Caco-2 (cell line): ENCODE measurements at regions not wholly inside any gene's neighbourhood (a gene's known extent, or its start where the extent isn't known, plus 50 kb on each side); places are given as distances from the start of the nearest gene placed in this dataset.

Source experiments
- BruUV-seq: library from RNA; stranded (reverse); fragments of 400-500 nt; replicated peaks from 2 replicates; lab custom pipeline; 2021; lab: Mats Ljungman, UMichigan
- CTCF ChIA-PET: fragments of 300-600 bp; sonication (Branson Sonifier 250); formaldehyde crosslinking; loops from one replicate; lab custom pipeline; 2022; ENCODE audit warnings: antibody characterized with exemption; lab: Charles Lee
- POLR2A ChIA-PET: fragments of 300-600 bp; sonication (Branson Sonifier 250); formaldehyde crosslinking; loops from one replicate; lab custom pipeline; 2022; ENCODE audit warnings: antibody characterized with exemption; lab: Charles Lee
- DNase-seq, 2 experiments: peaks; one replicate each; pipeline versions ENCODE4 v3.0.0 to v3.0.0-alpha.2; 2020 to 2022
- H3K27me3 ChIP-seq: replicated peaks from 2 replicates; pipeline ENCODE4 v1.6.0; 2011; ENCODE audit warnings: low read length; ENCODE audit not compliant: control insufficient read depth, insufficient read depth
- H3K36me3 ChIP-seq: 2 replicates; pipeline ENCODE4 v1.5.1; 2011; ENCODE audit warnings: low read length; ENCODE audit not compliant: control insufficient read depth, insufficient read depth
- H3K4me1 ChIP-seq: fragments of 250-450 bp; sonication (Bioruptor Pico); 2 replicates; pipeline ENCODE4 v1.5.1; 2020; ENCODE audit warnings: mild to moderate bottlenecking
- H3K4me3 ChIP-seq: 2 replicates; pipeline ENCODE4 v1.5.1; 2011; ENCODE audit warnings: low read depth, mild to moderate bottlenecking, control low read depth, low read length
- H3K9me3 ChIP-seq: fragments of 250-450 bp; sonication (Bioruptor Pico); 2 replicates; pipeline ENCODE4 v1.5.1; 2020; ENCODE audit warnings: mild to moderate bottlenecking, moderate library complexity
- H3K27ac Mint-ChIP-seq: one replicate; pipeline ENCODE4 v1.8.0; 2022; ENCODE audit warnings: mixed read lengths; ENCODE audit not compliant: unreplicated experiment
- H3K27me3 Mint-ChIP-seq: one replicate; pipeline ENCODE4 v1.8.0; 2022; ENCODE audit warnings: mixed read lengths; ENCODE audit not compliant: insufficient read depth, unreplicated experiment
- H3K36me3 Mint-ChIP-seq: one replicate; pipeline ENCODE4 v1.8.0; 2022; ENCODE audit warnings: mild to moderate bottlenecking, mixed read lengths; ENCODE audit not compliant: insufficient read depth, unreplicated experiment
- H3K4me1 Mint-ChIP-seq: one replicate; pipeline ENCODE4 v1.8.0; 2022; ENCODE audit warnings: low read depth, mixed read lengths; ENCODE audit not compliant: unreplicated experiment
- H3K4me3 Mint-ChIP-seq: one replicate; pipeline ENCODE4 v1.8.0; 2022; ENCODE audit warnings: mild to moderate bottlenecking, moderate library complexity, mixed read lengths; ENCODE audit not compliant: unreplicated experiment
- H3K9me3 Mint-ChIP-seq: one replicate; pipeline ENCODE4 v1.8.0; 2022; ENCODE audit warnings: mixed read lengths; ENCODE audit not compliant: unreplicated experiment
- CTCF ChIP-seq, 2 experiments: fragments of 200-600 bp in 1 of 2; IDR thresholded peaks; 1 replicate in 1 of 2; 2 replicates in 1 of 2; pipeline versions ENCODE4 v1.5.1 to v1.8.0; 2011 to 2022; ENCODE audit warnings: antibody characterized with exemption in 1 of 2, control low read depth in 1 of 2, inconsistent platforms in 1 of 2, low read depth in 1 of 2, low read length in 1 of 2, mild to moderate bottlenecking in 1 of 2, moderate library complexity in 1 of 2; ENCODE audit not compliant: insufficient read depth in 1 of 2, severe bottlenecking in 1 of 2, unreplicated experiment in 1 of 2
- intact Hi-C: fragments of 100-400 bp; cut with micrococcal nuclease; formaldehyde crosslinking; loops from one replicate; pipeline ENCODE4 v1.10.0; 2022; ENCODE audit not compliant: unreplicated experiment

- no peak for TF ChIP-seq CTCF (IDR thresholded peaks at IDR 0.05; ENCODE audit: insufficient read depth in 1 of 2, low read depth in 1 of 2, low read length in 1 of 2, severe bottlenecking in 1 of 2, unreplicated experiment in 1 of 2)
- Histone ChIP-seq H3K9me3 (no peaks in the 10 kb centered on the region), H3K27me3 (no peaks in the 10 kb centered on the region), H3K4me3 (no peak overlapping the region), H3K4me1 (peaks cover 43% of the 10 kb centered on the region), H3K36me3 (no peaks in the 10 kb centered on the region)
- BruUV-seq: no TSS peak
- Mint-ChIP-seq H3K27me3 (no peaks in the 10 kb centered on the region), H3K27ac (no peak overlapping the region), H3K4me3 (no peak overlapping the region), H3K4me1 (peaks cover 41% of the 10 kb centered on the region), H3K36me3 (no peaks in the 10 kb centered on the region), H3K9me3 (no peaks in the 10 kb centered on the region)
- intact Hi-C loops: loop anchor here (5.0 kb wide), 1 partner anchor 108 kb away; no protein-coding TSS in a partner anchor
- ChIA-PET CTCF (interaction anchor here (0.6 to 1.0 kb wide), 3 partner anchors 17 to 185 kb away, joined by 3 read pairs; no protein-coding TSS in a partner anchor), POLR2A (no interaction called here)
- DNase-seq: no peak
Observed at GRCh38 chr2:71795486-71795885, 342.1 kb downstream of the DYSF start.

DNA sequence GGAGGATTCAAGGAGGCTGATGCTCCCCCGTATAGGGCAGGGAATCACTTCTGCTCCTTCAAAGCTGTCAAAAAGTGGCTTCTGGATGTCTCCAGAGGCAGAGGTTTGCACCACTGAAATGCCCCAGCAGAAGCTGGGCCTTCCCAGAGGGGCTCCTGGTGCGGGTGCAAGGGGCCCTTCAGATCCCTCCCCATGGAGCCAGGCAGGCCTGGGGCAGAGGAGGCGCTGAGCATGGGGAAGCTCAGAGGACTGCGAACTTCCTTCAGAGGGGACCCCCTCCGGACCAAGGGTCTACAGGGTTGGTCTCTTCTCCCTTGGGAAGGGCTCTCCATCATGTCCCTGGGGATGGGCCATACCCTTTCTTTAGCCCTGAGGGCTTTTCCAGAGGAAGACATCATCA lies 341.2 kb downstream of the DYSF start:
- ChIA-PET CTCF (interaction anchor here (0.6 to 1.2 kb wide), 3 partner anchors 8 to 19 kb away, joined by 3 to 5 read pairs (median 3); no protein-coding TSS in a partner anchor), POLR2A (no interaction called here)
- no peaks in the 10 kb centered on the region for H3K36me3 ChIP-seq
- intact Hi-C loops: loop anchor here (5.0 kb wide), 1 partner anchor 107 kb away; no protein-coding TSS in a partner anchor
- Mint-ChIP-seq H3K4me1 (peaks cover 42% of the 10 kb centered on the region), H3K27me3 (no peaks in the 10 kb centered on the region), H3K27ac (peak overlapping the region; percentile 72), H3K4me3 (no peak overlapping the region), H3K9me3 (no peaks in the 10 kb centered on the region), H3K36me3 (no peaks in the 10 kb centered on the region)
- H3K4me1 ChIP-seq: peaks cover 43% of the 10 kb centered on the region
- H3K4me3 ChIP-seq: no peak overlapping the region
- no peak for TF ChIP-seq CTCF (IDR thresholded peaks at IDR 0.05; ENCODE audit: insufficient read depth in 1 of 2, low read depth in 1 of 2, low read length in 1 of 2, severe bottlenecking in 1 of 2, unreplicated experiment in 1 of 2)
- H3K27me3 ChIP-seq: no peaks in the 10 kb centered on the region
- no TSS peak for BruUV-seq
- DNase-seq: no peak
- no peaks in the 10 kb centered on the region for H3K9me3 ChIP-seq

DNA sequence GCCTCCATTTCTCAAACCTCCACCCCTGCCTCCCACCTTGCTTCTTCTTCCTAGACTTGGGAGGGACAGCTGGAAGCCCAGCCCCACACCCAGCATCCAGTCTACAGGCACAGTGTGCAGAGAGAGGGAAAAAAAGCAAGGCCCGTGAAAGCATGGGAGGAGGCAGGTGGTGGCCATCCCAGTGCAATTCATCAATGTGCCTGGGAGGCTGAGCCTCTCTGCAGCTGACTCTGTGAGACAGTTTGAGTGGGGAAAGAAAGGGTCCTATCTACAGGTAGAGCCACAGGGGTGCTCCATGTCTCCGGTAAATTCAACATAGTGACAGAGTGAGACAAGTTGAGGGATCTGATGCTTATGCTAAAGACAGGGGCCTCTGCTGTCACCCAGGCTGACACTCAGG lies 340.6 kb downstream of the DYSF start:
- Mint-ChIP-seq H3K27me3 (no peaks in the 10 kb centered on the region), H3K4me1 (peaks cover 42% of the 10 kb centered on the region), H3K9me3 (no peaks in the 10 kb centered on the region), H3K27ac (peak overlapping the region; percentile 72), H3K4me3 (peak overlapping the region; percentile 15), H3K36me3 (no peaks in the 10 kb centered on the region)
- no TSS peak for BruUV-seq
- peaks cover 43% of the 10 kb centered on the region for H3K4me1 ChIP-seq
- CTCF ChIA-PET: interaction anchor here (0.6 to 1.2 kb wide), 3 partner anchors 8 to 15 kb away, joined by 3 read pairs; no protein-coding TSS in a partner anchor
- no peak for DNase-seq
- intact Hi-C loops: no loop called here
- H3K9me3 ChIP-seq: no peaks in the 10 kb centered on the region
- no peaks in the 10 kb centered on the region for H3K27me3 ChIP-seq
- POLR2A ChIA-PET: no interaction called here
- H3K36me3 ChIP-seq: no peaks in the 10 kb centered on the region
- no peak for TF ChIP-seq CTCF (IDR thresholded peaks at IDR 0.05; ENCODE audit: insufficient read depth in 1 of 2, low read depth in 1 of 2, low read length in 1 of 2, severe bottlenecking in 1 of 2, unreplicated experiment in 1 of 2)
- no peak overlapping the region for H3K4me3 ChIP-seq
